H54 (cell line): ENCODE measurements at regions not wholly inside any gene's neighbourhood (a gene's known extent, or its start where the extent isn't known, plus 50 kb on each side); places are given as distances from the start of the nearest gene placed in this dataset.

Experiments
- DNase-seq: peaks from one replicate; pipeline ENCODE4 v3.0.0; 2011; ENCODE audit warnings: low spot score, mixed read lengths; ENCODE audit not compliant: insufficient read length
- FAIRE-seq: peaks from 3 replicates; lab custom pipeline; 2011; peaks lifted over from hg19 to GRCh38; lab: Jason Lieb, UNC
- POLR2A ChIP-seq: IDR thresholded peaks from 2 replicates; pipeline ENCODE4 v1.6.1; 2011; ENCODE audit warnings: low read depth, mild to moderate bottlenecking, low read length

DNA sequence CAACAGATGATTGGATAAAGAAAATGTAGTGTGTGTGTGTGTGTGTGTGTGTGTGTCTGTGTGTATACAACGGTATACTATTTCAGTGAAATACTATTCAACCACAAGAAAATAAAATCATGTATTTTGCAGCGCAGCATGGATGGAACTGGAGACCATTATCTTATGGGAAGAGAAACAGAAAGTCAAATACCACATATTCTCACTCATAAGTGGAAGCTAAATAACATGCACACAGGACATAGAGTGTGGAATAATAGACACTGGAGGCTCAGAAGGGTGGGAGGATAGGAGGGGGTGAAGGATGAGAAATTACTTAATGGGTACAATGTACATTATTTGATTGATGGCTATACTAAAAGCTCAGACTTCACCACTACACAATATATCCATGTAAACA is 609.1 kb upstream of the SLC39A10 start:
- DNase-seq (no peak), FAIRE-seq (no peak)
- no peak for TF ChIP-seq POLR2A

- FAIRE-seq: no peak
- DNase-seq: no peak
- TF ChIP-seq POLR2A: no peak
These were observed 612.2 kb upstream of the SLC39A10 start for GRCh38 chr2:195044801-195045200.

DNA sequence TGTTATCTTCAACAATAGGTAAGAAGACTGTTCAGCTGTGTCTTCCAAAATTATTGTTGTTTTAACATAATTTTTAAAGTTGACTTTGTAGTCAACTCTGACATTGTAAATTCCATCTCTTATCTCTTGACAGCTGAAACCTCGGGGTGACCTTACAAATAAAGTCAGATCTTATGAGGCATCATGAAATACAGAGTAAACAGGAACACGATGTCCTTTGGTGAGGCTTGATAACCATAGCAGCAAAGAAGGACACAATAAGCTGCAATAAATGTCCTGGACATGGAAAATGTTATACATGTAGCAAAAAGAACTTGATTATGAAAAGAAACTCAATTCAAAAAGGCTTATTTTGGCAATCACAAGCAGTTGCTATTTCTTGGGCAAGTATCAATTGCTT is 618.9 kb upstream of the SLC39A10 start:
- TF ChIP-seq POLR2A: no peak
- FAIRE-seq (no peak), DNase-seq (no peak)

- no peak for FAIRE-seq
- TF ChIP-seq POLR2A: no peak
- no peak for DNase-seq
These were observed 620.0 kb upstream of the SLC39A10 start for GRCh38 chr2:195037045-195037444.

DNA sequence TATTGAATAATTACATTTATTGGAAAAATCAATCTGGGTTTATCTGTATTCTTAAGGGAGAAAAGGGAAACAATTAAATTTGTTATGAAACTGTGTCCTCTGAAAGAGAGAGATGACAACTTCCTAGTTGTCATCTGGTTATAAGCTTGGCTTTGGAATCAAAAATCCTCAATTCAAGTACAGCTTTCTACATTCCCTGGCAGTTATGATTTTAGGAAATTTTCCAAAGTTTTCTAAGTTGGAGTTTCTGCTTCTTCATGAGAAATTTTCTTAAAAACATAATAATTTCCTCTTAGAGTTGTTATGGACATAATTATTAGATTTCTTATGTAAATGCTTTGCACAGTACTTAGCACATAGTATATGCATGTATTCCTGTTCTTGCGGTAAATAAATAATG is 625.6 kb upstream of the SLC39A10 start:
- DNase-seq (no peak), FAIRE-seq (no peak)
- no peak for TF ChIP-seq POLR2A

DNA sequence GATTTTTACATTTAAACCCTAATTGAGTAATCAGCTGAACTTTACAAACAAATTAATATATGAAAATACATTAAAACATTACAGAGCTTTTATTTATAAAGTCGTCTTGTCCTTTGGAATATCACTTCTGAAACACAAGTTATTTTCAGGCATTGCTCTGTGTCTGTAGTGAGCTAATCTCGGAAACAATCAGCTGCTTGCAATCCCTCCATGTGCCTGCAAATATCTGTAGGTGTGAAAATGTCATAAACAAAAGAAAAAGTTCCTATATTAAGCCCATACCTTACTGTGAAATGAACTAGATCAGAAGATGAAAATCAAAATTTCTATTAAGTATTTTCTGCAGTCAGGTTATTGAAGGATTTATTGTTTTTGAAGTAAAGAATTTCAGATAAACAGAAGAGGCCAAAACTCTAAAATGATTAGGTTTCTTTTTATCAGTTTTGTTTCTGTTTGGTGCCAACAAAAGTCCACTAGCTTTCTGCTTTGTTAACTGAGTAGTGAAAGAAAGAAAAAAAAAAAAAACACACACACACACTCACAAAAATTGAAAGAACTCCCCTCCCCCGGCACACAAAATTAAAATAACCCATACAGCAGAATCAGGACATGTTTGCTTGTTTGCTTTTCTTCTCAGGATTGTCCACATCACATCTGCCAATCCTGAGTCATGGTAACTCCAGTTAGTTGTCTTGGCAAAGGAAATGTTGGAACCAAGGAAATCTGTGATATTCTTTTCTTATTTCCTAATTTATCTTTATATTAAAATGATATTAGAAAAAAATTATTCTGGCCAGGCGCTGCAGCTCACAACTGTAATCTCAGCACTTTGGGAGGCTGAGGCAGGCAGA is 627.0 kb upstream of the SLC39A10 start:
- FAIRE-seq (no peak), DNase-seq (no peak)
- TF ChIP-seq POLR2A: no peak

DNA sequence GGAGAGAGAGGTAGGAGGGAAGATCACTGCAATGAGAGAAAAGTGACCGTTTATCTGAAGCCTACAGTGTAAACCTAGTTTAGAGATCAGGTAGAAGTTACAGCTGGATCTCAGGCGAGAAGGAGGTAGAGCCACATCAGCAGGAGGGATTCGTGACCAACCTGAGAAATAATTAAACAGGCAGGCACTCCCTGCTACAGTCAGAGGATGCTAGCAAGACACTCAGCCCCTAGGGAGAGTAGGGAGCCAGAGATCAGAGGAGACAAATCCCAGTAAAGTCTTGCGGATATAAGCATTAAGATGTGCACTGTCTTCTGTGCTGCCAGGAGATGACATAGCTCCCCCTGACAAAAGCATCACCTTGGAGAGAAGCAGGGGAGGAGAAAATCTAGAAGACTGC is 629.1 kb upstream of the SLC39A10 start:
- DNase-seq: no peak
- FAIRE-seq: no peak
- TF ChIP-seq POLR2A: no peak

DNA sequence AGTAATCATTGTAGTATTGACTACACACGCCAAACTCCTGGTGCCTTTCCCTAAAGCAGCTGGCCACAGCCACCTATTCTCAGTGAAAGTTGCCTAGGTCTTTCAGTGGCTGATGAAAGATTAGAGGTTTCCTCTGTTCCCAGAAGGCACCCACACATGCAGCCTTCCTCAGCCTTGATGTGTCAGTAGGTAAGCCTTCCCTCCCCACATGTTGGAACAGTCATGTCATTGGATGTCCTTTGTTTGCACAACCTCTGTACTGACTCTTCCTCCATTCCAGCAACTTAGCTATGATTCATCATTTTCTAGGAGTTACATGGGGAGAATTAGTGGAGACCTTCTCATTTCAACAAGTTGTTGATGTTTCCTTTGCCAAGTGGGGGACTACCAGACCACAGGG is 630.8 kb upstream of the SLC39A10 start:
- FAIRE-seq: peak; percentile 48
- no peak for TF ChIP-seq POLR2A
- DNase-seq: peak; percentile 3

DNA sequence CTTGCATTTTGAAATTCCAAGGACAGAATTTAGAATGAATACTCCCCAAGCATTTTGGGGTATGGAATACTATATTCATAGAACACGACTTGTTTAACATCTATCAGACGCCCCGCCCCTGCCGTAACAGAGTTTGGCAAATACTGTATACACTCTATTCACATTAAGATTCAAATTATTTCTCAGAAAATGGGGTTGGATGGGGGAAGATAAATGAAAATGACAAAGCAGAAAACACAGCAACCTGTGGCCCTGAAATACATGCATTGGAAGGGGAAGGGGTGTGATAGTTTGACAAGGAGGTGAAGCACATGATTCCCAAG is 634.6 kb upstream of the SLC39A10 start:
- DNase-seq (no peak), FAIRE-seq (no peak)
- TF ChIP-seq POLR2A: no peak

GRCh38 chr2:195021711-195022507 is 635.1 kb upstream of the SLC39A10 start:
- DNase-seq: no peak
- TF ChIP-seq POLR2A: no peak
- no peak for FAIRE-seq

DNA sequence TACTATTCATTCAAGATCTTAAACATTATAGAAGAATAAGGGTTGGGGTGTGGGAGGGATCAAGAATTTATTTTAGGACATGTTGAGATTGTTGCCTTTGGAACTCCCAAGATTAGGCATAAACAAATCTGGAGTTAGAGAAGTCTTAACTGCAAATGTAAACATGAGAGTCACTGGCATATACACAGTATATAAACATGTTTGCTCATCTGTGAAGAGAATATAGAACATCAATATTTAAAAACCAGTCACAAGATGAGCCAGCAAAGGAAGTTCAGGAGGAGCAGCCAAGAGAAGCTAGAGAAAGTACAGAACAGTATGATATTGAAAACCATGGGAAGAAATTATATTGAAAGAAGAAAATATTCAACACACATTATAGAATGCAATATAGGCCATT is 638.6 kb upstream of the SLC39A10 start:
- FAIRE-seq (no peak), DNase-seq (no peak)
- no peak for TF ChIP-seq POLR2A

DNA sequence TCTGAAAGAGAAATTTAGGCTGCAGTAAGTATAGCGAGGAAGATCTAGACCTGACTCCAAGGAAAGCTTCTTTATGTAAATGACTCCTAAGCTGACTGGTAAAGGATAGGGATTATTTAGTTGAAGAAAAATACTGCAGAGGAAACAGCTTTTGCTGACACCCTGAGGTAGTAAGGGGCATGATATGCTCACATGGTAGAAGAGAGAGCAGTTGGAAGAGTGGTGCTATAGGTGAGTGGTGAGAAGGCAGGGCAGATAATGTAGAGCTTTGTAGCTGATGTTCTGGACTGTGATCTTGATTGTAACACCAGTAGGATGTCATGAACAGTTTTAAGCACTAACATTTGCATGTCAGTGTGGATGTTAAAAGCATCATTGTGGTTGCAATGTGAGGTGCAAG is 639.1 kb upstream of the SLC39A10 start:
- TF ChIP-seq POLR2A: no peak
- DNase-seq (no peak), FAIRE-seq (no peak)

DNA sequence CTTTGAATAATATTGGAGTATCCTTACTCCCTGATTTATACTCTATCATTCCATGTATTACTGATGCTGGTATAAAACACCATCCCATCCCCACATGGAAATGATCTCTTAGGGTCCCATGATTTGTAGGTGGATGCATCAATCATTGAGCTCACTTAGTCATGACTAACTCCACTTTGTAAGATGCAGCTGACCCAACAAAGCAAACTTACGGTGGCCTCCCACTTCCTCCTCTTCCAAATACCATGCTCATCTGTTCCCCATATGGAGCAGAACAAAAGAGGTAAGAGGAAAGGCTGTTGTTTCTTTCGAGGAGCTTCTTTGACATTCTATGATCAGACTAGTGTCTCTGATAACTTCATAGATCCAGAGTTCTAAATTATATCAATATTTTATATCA is 640.2 kb upstream of the SLC39A10 start:
- FAIRE-seq: no peak
- TF ChIP-seq POLR2A: no peak

GRCh38 chr2:195009202-195009601 is 647.8 kb upstream of the SLC39A10 start:
- peak; percentile 3 for DNase-seq
- FAIRE-seq: peak; percentile 88
- TF ChIP-seq POLR2A: no peak

More for the DNA sequence above, 640.2 kb upstream of the SLC39A10 start:
- no peak for DNase-seq
